Body of pancreas (tissue), 4 donors: ENCODE measurements at regions not wholly inside any gene's neighbourhood (a gene's known extent, or its start where the extent isn't known, plus 50 kb on each side); places are given as distances from the start of the nearest gene placed in this dataset.
A peak's percentile ranks its signal among the peaks of the same experiment; 100 is the strongest.

Experiments used
- CTCF ChIP-seq, 7 experiments: fragments of 450-650 bp in 4 of 7; fragments of 200-600 bp in 3 of 7; sonication (generic) in 3 of 7; IDR thresholded peaks; one replicate each; pipeline ENCODE4 v1.5.1; 2016 to 2019; ENCODE audit warnings: antibody characterized with exemption in 7 of 7
- POLR2A ChIP-seq, 3 donors: fragments of 450-650 bp; IDR thresholded peaks; one replicate each; pipeline ENCODE4 v1.6.1; 2016; ENCODE audit warnings: antibody characterized with exemption in 3 of 3, mild to moderate bottlenecking in 2 of 3

GRCh38 chr10:4121502-4122380 lies 336.7 kb upstream of the KLF6 start:
- no peak for TF ChIP-seq CTCF (IDR thresholded peaks at IDR 0.05)
- peak in 1 of 3 donors; percentile 52 for TF ChIP-seq POLR2A (IDR thresholded peaks at IDR 0.05)
